DOHH2 (cell line): ENCODE measurements at regions not wholly inside any gene's neighbourhood (a gene's known extent, or its start where the extent isn't known, plus 50 kb on each side); places are given as distances from the start of the nearest gene placed in this dataset.

Experiments used
- EZH2phosphoT487 ChIP-seq: fragments of 200-600 bp; sonication (generic); IDR thresholded peaks from 2 replicates; pipeline ENCODE4 v1.6.1; 2017; ENCODE audit warnings: borderline replicate concordance, mild to moderate bottlenecking, antibody characterized with exemption, low read length, moderate library complexity, mixed read lengths
- TF ChIP-seq, protein P1 (sequence below): fragments of 200-600 bp; sonication (generic); IDR thresholded peaks from one replicate; pipeline ENCODE4 v1.5.1; 2014; ENCODE audit warnings: antibody characterized with exemption, mild to moderate bottlenecking, low read depth, low read length; ENCODE audit not compliant: poor library complexity, severe bottlenecking

DNA sequence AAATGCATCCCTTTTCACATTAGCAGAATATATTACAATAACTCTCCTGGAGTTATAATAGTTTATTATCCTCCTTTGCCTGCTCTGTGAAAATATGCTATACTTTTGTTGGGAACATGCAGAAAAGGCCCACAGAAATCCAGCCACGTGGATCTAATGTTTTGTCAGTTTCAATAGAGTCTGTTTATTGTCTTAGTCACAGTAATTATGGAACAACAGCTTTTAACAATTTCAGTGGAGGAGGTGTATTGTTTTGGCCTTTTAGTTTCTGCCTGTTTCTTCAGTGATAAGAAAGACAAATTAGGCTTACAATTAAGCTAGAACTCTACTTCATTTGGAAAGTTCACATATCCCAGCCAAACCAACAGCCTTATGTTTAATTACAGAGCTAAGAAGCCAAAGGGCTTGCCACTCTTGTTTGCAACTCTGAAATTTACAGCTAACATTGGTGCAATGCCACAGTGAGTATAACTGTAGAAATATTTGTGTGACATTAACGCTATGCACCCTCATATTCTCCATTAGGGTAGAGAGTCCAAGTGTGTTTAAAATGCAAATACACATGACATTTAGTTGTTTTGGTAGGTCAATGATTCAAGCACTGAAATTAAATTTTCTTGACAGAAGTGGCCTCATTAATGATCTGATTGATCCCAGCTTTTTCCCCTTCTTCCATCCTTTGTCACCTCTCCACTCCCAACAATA lies 175.8 kb downstream of the USP46 start:
- TF ChIP-seq, protein P1, sequence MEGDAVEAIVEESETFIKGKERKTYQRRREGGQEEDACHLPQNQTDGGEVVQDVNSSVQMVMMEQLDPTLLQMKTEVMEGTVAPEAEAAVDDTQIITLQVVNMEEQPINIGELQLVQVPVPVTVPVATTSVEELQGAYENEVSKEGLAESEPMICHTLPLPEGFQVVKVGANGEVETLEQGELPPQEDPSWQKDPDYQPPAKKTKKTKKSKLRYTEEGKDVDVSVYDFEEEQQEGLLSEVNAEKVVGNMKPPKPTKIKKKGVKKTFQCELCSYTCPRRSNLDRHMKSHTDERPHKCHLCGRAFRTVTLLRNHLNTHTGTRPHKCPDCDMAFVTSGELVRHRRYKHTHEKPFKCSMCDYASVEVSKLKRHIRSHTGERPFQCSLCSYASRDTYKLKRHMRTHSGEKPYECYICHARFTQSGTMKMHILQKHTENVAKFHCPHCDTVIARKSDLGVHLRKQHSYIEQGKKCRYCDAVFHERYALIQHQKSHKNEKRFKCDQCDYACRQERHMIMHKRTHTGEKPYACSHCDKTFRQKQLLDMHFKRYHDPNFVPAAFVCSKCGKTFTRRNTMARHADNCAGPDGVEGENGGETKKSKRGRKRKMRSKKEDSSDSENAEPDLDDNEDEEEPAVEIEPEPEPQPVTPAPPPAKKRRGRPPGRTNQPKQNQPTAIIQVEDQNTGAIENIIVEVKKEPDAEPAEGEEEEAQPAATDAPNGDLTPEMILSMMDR: no peak
- TF ChIP-seq EZH2phosphoT487: no peak
